GM19468 (cell line): ENCODE measurements at regions not wholly inside any gene's neighbourhood (a gene's known extent, or its start where the extent isn't known, plus 50 kb on each side); places are given as distances from the start of the nearest gene placed in this dataset.
A peak's percentile ranks its signal among the peaks of the same experiment; 100 is the strongest.

Experiments
- ATAC-seq: cut with Tn5 transposase; IDR thresholded peaks from one replicate; pipeline ENCODE4 v1.9.1; 2021; ENCODE audit warnings: mild to moderate bottlenecking, moderate library complexity, moderate number of reproducible peaks; ENCODE audit not compliant: unreplicated experiment; ENCODE audit errors: extremely low read depth

DNA sequence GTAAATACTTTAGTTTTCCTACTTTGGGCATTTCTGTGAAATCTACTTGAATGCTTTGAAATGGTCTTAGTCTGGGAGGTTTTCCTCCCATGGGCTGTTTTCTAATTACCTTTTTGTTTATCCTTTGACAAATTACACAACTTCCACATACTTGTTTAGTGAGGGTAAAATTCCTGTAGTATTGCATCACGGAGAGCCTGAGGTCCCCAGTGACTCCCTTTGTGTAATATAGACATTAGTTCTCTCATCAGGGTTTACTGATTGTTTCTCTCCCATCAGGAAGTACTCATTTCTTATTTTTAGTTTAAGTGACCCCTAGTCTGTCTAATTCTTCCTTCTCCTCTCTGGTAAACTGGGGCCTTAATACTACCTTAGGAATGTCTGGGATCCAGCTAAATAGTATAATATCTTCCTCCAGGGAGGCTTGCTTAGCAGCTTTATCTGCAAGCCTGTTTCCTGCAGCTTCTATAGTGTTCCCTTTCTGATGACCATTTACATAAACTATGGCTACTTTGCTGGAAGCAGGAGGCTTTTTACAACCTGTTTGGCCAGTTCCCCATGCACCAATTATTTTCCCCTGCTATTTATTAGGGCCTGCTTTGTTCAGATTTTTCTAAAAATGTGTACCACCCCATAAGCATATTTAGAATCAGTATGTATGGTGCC lies 87.2 kb upstream of the XCR1 start:
- ATAC-seq: no peak

- ATAC-seq: no peak
Measured at GRCh38 chr3:46113608-46114007, 86.3 kb upstream of the XCR1 start.

GRCh38 chr3:46112984-46113383 lies 85.7 kb upstream of the XCR1 start:
- ATAC-seq: no peak

DNA sequence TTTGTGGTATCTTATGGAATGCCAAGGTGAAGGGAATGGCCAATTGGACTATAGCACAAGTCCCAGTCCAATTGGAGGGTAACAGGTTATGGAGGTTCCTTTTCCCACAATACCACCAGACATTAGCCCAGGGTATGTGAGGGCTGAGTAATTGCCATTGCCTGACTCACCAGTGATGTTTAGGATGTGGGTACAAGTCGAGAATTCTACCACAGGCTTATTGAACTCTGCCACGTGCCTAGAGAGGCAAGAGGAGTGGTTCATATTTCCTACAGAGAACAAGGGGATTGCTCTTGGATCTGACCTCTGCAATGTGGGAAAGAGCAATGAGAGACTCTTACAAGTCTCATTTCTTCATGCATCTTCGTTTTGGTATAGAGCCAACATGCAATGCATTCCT lies 85.0 kb upstream of the XCR1 start:
- no peak for ATAC-seq

DNA sequence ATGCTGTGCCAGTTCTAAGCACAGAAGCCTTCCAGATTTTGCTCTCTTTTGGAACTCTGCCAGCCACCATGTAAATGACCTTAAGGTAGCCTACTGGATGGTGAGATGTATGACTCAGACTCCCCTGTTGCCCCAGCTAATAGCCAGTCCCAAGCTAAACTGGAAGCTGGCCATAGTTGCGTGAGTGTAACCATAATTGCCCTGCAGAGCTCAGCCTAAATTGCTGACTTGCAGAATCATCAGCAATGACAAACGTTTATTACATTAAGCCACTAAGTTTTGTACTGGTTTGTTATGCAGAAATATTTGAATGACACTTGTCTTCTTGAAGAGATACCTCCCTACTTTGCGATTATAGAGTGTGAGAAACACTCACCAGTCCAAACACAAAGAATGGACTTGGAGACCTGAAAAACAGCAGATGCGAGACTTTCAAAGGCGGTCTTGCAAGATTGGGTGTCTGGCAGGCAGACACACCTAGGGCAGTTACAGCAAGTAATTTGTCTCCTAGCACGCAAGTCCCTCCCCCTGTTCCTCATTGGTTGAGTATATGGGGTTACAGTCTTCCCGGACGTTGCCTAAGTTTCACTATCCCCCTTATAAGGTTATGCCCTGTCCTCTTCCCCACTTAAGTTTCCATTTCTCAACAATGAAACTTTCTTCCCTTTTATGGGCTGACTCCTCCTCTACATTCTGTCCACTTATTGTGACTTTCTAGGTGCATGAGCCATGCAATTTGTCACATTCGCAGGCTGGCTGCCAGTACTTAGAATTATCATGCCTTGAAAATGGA lies 83.6 kb upstream of the XCR1 start:
- ATAC-seq: peak; percentile 71

DNA sequence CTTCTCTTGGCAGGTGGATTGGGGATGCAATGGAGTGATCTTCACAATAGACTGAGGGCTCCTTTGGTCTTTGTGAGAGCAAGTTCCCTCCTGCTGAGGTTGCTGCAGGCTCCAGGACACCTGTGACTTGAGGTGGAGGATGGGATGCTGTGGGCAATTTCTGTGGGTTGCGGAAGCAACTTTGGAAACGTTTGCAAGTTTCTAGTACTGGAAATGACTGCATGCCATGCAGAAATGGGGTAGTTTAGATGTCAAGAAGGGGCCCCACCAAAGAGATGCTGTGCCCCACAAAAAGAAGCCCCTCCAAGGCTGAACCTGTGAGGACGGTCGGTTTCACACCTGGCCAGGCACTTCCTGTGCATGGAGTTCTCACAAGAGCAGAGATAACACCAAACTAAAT lies 80.4 kb upstream of the XCR1 start:
- ATAC-seq: no peak

- no peak for ATAC-seq
Measured at GRCh38 chr3:46105306-46105919, 78.1 kb upstream of the XCR1 start.

DNA sequence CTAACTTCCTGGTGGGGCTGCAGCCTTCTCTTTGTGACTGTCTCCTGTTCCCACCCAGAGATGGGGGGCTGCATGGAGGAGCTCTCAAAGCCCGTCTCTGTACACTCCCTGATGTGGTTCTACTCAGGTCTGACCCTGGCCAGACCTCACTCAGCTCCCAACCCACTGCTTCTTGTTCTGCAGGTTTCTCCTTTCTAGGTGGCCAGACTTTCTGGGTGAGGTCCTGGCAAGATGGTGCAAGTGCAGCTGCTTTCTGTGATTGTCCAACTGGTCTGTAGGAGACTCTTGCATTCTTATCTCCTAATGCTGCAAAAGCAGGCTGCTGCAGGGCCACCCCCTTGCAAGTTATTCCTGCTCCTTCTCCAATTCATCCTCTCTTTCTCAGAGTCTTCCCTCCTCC lies 77.4 kb upstream of the XCR1 start:
- ATAC-seq: no peak

GRCh38 chr3:46102780-46103130 lies 75.5 kb upstream of the XCR1 start:
- ATAC-seq: no peak

DNA sequence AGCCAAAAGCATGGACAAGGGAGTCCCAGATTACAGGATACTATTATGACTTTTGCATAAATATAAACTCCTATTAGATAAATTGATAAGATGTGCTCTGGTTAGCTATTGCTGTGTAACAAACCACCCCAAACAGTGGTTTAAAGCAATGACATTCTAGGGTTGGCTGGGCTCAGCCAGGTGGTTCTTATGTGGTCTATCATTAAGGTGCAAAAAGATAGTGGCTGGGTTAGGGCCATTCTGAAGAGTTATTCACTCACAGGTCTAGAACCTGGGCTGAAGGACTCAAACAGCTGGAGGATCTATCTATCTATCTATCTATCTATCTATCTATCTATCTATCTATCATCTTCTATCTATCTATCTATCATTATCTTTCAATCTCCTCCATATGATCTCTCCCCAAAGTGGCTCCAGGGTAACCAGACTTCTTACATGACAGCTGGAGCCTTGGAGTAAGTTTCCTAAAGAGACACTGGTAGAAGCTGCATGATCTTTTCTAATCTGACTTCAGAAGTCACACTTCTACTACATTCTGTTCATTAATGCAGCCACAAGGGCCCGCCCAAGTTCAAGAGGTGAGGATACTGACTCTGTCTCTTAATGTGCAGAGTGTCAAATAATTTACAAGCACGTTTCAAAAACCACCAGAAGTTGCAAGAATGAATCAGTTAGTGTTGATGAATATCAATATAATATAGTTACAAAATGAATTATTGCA lies 74.9 kb upstream of the XCR1 start:
- no peak for ATAC-seq

DNA sequence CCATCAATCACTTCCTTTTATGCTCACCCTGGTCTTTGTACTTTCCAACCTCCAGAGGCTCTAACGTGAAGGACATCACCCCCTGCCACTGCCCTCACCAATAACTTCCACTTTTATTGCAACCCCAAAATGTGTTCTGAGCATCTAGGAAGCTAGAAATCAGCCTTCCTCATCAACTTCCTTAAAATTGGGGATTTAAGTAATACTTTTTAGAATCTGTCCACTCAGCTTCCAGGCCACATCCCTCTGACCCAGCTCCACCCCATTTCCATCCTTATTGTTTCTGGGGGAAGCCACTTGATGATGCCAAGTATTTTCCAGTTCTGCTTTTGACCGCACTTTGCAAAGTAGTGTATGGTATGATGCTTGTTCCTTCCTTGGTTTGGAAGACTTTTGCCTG lies 73.5 kb upstream of the XCR1 start:
- ATAC-seq: no peak

- no peak for ATAC-seq
Measured at GRCh38 chr3:46098319-46098761, 71.1 kb upstream of the XCR1 start.

GRCh38 chr3:46097691-46098241 lies 70.5 kb upstream of the XCR1 start:
- ATAC-seq: no peak

DNA sequence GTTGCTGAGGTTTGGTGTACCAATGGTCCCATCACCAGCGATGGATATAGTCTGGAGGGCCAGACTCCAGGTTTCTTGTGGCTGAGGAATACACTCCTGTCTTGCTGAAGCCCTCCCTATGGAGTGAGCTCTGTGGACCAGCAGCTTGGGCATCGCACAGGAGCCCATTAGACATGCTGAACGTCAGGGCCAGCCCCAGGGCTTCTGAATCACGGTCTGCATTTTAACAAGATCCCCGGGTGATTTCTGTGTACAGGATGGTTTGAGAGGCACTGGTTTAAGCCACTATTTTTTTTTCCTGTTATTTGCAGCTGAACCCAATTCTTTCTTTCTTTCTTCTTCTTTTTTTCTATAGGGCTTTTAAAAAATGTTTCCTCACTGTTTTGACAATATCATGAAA lies 69.5 kb upstream of the XCR1 start:
- ATAC-seq: no peak

DNA sequence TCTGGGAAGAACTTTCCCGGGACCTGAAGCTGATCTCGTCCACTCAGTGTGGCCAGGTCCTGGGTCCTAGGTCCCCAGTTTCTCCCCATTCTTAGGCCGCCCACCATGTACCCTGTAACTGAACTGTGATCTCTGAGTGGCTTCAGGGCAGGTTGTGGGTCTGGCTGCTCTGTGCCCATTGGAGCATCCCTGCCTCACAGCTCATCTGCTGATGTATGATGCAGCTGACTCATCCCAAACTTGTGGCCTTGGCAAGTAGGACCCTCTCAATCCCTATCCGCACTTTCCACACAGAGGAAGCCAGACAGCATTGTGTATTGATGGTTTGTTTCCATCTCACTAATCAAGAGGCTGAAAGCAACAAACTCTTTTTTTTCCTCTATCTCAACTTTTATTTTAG lies 69.1 kb upstream of the XCR1 start:
- no peak for ATAC-seq

DNA sequence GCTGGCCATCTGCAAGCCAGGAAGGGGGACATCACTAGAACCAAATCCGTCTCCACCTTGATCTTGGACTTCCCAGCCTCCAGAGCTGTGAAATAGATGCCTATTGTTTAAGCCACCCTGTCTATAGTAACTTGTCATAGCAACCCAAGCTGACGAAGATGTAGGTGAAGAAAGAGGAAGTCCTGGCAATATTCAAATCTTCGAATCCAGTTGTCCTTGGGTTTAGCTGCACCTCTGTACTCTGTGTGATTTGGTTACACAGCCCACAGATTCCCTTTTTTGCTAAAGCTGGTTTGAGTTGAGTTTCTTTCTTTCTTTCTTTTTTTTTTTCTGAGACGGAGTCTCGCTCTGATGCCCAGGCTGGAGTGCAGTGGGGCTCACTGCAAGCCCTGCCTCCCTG lies 68.0 kb upstream of the XCR1 start:
- peak; percentile 45 for ATAC-seq

DNA sequence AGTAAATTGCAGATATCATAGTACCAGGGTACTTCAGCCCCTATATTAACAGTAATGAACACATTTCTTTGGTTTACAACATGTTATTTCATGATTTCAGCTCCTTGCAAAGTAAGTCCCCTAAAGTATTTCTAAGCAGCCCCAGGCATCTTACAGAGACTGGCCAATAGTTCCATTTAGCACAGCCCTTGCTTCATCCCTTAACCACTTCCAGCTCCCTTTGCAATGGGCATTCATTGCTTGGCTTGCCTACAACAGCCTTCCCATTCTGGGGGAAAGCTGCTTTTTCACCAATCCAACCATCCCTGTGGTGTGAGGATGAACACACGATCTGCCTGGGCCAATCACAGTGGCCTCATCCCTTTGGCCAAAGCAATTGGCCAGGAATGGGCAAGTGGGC lies 67.2 kb upstream of the XCR1 start:
- ATAC-seq: no peak

DNA sequence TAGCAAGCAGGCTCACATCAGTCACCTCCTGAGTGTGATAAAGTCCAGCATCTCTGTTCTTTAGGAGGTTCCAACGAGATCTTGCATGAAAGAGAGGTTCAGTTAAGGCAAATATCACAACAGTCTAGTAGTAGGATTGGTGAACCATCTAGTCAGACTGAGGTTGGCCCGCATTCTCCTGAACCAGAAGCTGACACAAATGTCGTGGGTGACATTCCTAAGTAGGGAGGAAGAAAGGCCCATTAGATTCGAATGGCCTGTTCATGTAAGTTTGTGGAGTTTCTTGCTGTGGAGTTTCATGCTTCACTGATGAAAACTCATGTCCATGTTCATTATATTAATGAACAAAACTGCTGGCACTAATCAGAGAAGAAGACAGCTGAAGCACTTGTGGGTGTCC lies 66.7 kb upstream of the XCR1 start:
- no peak for ATAC-seq

GRCh38 chr3:46093327-46093942 lies 66.2 kb upstream of the XCR1 start:
- no peak for ATAC-seq

GRCh38 chr3:46092702-46093080 lies 65.4 kb upstream of the XCR1 start:
- ATAC-seq: no peak
